A549 (cell line): ENCODE measurements at regions not wholly inside any gene's neighbourhood (a gene's known extent, or its start where the extent isn't known, plus 50 kb on each side); places are given as distances from the start of the nearest gene placed in this dataset.
A peak's percentile ranks its signal among the peaks of the same experiment; 100 is the strongest.

Experiments used
- ATAC-seq, 2 experiments: fragments of 200-7000 bp in 1 of 2; fragments of >200 bp in 1 of 2; cut with Nextera tagmentation in 1 of 2; cut with Tn5 transposase in 1 of 2; 3 replicates each; pipeline versions ENCODE4 v1.8.0 to v1.9.1; 2018 to 2020; ENCODE audit warnings: mild to moderate bottlenecking in 1 of 2, moderate library complexity in 1 of 2
- CTCF ChIA-PET: fragments of 300-600 bp; sonication (Branson Sonifier 250); formaldehyde crosslinking; extraction: SDS; loops from one replicate; lab custom pipeline; 2021; ENCODE audit warnings: antibody characterized with exemption, inconsistent platforms; lab: Yijun Ruan, JAX
- POLR2A ChIA-PET: fragments of 350-600 bp; formaldehyde crosslinking; extraction: SDS; loops from one replicate; lab custom pipeline; 2021; ENCODE audit warnings: antibody characterized with exemption, inconsistent platforms; lab: Yijun Ruan, JAX
- DNase-seq, 2 experiments: peaks; one replicate each; pipeline versions ENCODE4 v3.0.0 to v3.0.0-alpha.2; 2011 to 2016; ENCODE audit warnings: low read depth in 1 of 2, low spot score in 1 of 2
- FAIRE-seq: peaks from 2 replicates; lab custom pipeline; 2011; peaks lifted over from hg19 to GRCh38; lab: Jason Lieb, UNC
- H3K27ac ChIP-seq, 2 experiments: fragments of >200 bp; sonication (Bioruptor Twin); formaldehyde crosslinking; 3 replicates each; pipeline ENCODE4 v1.5.1; 2016 to 2017
- H3K4me1 ChIP-seq: fragments of >200 bp; sonication (Bioruptor Twin); formaldehyde crosslinking; 3 replicates; pipeline ENCODE4 v1.6.1; 2016
- H3K4me2 ChIP-seq: fragments of >200 bp; sonication (Bioruptor Twin); formaldehyde crosslinking; 3 replicates; pipeline ENCODE4 v1.6.1; 2016
- H3K4me3 ChIP-seq: fragments of >200 bp; sonication (Bioruptor Twin); formaldehyde crosslinking; 3 replicates; pipeline ENCODE4 v1.5.1; 2016
- H3K9me3 ChIP-seq: fragments of >200 bp; sonication (Bioruptor Twin); formaldehyde crosslinking; 3 replicates; pipeline ENCODE4 v1.6.1; 2016
- BCL3 ChIP-seq: fragments of >200 bp; sonication (Bioruptor Twin); formaldehyde crosslinking; IDR thresholded peaks from 3 replicates; pipeline ENCODE4 v1.6.1; 2016
- CBX2 ChIP-seq: fragments of 200-600 bp; sonication (generic); IDR thresholded peaks from 2 replicates; pipeline ENCODE4 v1.6.1; 2016; ENCODE audit warnings: low read depth, mild to moderate bottlenecking, borderline replicate concordance
- CEBPB ChIP-seq, 2 experiments: fragments of >200 bp in 1 of 2; sonication (Bioruptor Twin) in 1 of 2; formaldehyde crosslinking in 1 of 2; IDR thresholded peaks; 2 replicates each; pipeline ENCODE4 v1.6.1; 2012 to 2016
- CHD2 ChIP-seq: fragments of 150-350 bp; IDR thresholded peaks from 2 replicates; pipeline ENCODE4 v1.6.1; 2014; ENCODE audit warnings: low read length; ENCODE audit not compliant: partially characterized antibody
- E2F6 ChIP-seq: IDR thresholded peaks from 2 replicates; pipeline ENCODE4 v1.6.1; 2012; ENCODE audit warnings: low read depth, borderline replicate concordance
- EHMT2 ChIP-seq: fragments of 200-600 bp; sonication (generic); IDR thresholded peaks from 2 replicates; pipeline ENCODE4 v1.6.1; 2016; ENCODE audit warnings: antibody characterized with exemption, low read depth, mild to moderate bottlenecking, moderate library complexity
- FOSL2 ChIP-seq, 2 experiments: fragments of 450-650 bp in 1 of 2; fragments of >200 bp in 1 of 2; sonication (Bioruptor Twin) in 1 of 2; formaldehyde crosslinking; IDR thresholded peaks; 2 replicates each; pipeline versions ENCODE4 v1.5.0 to v1.6.1; 2016 to 2020; ENCODE audit warnings: mild to moderate bottlenecking in 1 of 2, moderate library complexity in 1 of 2
- FOXS1 ChIP-seq: fragments of 250-450 bp; sonication (Bioruptor Pico); IDR thresholded peaks from 2 replicates; pipeline ENCODE4 v1.5.0; 2020; ENCODE audit warnings: mild to moderate bottlenecking, moderate library complexity
- GATA3 ChIP-seq: IDR thresholded peaks from 2 replicates; pipeline ENCODE4 v1.6.1; 2012; ENCODE audit warnings: borderline replicate concordance
- HDAC2 ChIP-seq: fragments of 200-600 bp; sonication (generic); IDR thresholded peaks from 2 replicates; pipeline ENCODE4 v1.6.1; 2016
- JUNB ChIP-seq: fragments of >200 bp; sonication (Bioruptor Twin); formaldehyde crosslinking; IDR thresholded peaks from 2 replicates; pipeline ENCODE4 v1.6.1; 2016
- KDM5A ChIP-seq: fragments of 200-600 bp; sonication (generic); IDR thresholded peaks from 2 replicates; pipeline ENCODE4 v1.6.1; 2016; ENCODE audit warnings: antibody characterized with exemption, mild to moderate bottlenecking
- MAFK ChIP-seq: fragments of 450-650 bp; IDR thresholded peaks from 2 replicates; pipeline ENCODE4 v1.6.1; 2014; ENCODE audit not compliant: partially characterized antibody
- MAX ChIP-seq: IDR thresholded peaks from 2 replicates; pipeline ENCODE4 v1.6.1; 2012
- POLR2AphosphoS2 ChIP-seq: conservative IDR thresholded peaks from 2 replicates; pipeline ENCODE4 v1.6.1; 2012; ENCODE audit warnings: low read length, improper control_type of control experiment, inconsistent platforms
- SREBF2 ChIP-seq: fragments of 450-650 bp; IDR thresholded peaks from 2 replicates; pipeline ENCODE4 v1.6.1; 2014; ENCODE audit warnings: mild to moderate bottlenecking, moderate library complexity
- TFCP2L1 ChIP-seq: fragments of 250-450 bp; sonication (Bioruptor Pico); IDR thresholded peaks from 2 replicates; pipeline ENCODE4 v1.5.0; 2021; ENCODE audit warnings: mild to moderate bottlenecking
- USF2 ChIP-seq: fragments of 450-650 bp; IDR thresholded peaks from 2 replicates; pipeline ENCODE4 v1.6.1; 2014; ENCODE audit warnings: antibody characterized with exemption
- ZNF302 ChIP-seq: fragments of 250-450 bp; sonication (Bioruptor Pico); IDR thresholded peaks from 2 replicates; pipeline ENCODE4 v1.9.0; 2021; ENCODE audit warnings: inconsistent platforms, mild to moderate bottlenecking, moderate library complexity
- WGBS: methylation state at CpG from one replicate; pipeline ENCODE4 v1.1.6; 2017; ENCODE audit errors: missing lambda C conversion rate; 5-methylcytosine and 5-hydroxymethylcytosine counted together

GRCh38 chr1:214900590-214900989 is 181.9 kb upstream of the KCNK2 start:
- CTCF ChIA-PET: no interaction called here
- H3K9me3 ChIP-seq: no peaks in the 10 kb centered on the region
- TF ChIP-seq CBX2 (no peak), TFCP2L1 (CRISPR knock-in tag) (no peak), FOXS1 (CRISPR knock-in tag) (no peak)
- no peak overlapping the region for H3K4me2 ChIP-seq
- ATAC-seq (no peak), FAIRE-seq (no peak), DNase-seq (no peak)
- H3K27ac ChIP-seq: peak overlapping the region in 1 of 2 experiments; percentile 65; a peak in 2 of 6 replicates
- POLR2A ChIA-PET: no interaction called here
- peaks cover 35% of the 10 kb centered on the region for H3K4me1 ChIP-seq
- WGBS: 48% methylated on average over 4 of the region's 4 CpGs
- H3K4me3 ChIP-seq: no peak overlapping the region

- FAIRE-seq: no peak
- peaks cover 35% of the 10 kb centered on the region for H3K4me1 ChIP-seq
- peak overlapping the region in 1 of 2 experiments; percentile 56; a peak in 2 of 6 replicates for H3K27ac ChIP-seq
- CTCF ChIA-PET: no interaction called here
- ATAC-seq: peak; percentile 65 to 80
- H3K9me3 ChIP-seq: no peaks in the 10 kb centered on the region
- H3K4me3 ChIP-seq: no peak overlapping the region
- POLR2A ChIA-PET: no interaction called here
- peak overlapping the region; percentile 59 for H3K4me2 ChIP-seq
- WGBS: 21% methylated on average over 2 of the region's 2 CpGs
- peak in 1 of 2 experiments; percentile 15 for DNase-seq
- TF ChIP-seq ZNF302 (CRISPR knock-in tag) (no peak), POLR2AphosphoS2 (no peak), JUNB (peak; percentile 17; the same call in 1 of the 2 replicates), EHMT2 (no peak), FOSL2 (IDR thresholded peaks at IDR 0.05) (no peak), FOSL2 (CRISPR knock-in tag; IDR thresholded peaks at IDR 0.05) (peak; percentile 46; the same call in 1 of the 2 replicates)
- TF ChIP-seq, all 56 proteins: peak for 2
Observed at GRCh38 chr1:214901718-214902117, 180.8 kb upstream of the KCNK2 start.

- Histone ChIP-seq H3K4me1 (peaks cover 35% of the 10 kb centered on the region), H3K4me3 (no peak overlapping the region), H3K9me3 (no peaks in the 10 kb centered on the region), H3K4me2 (peak overlapping the region; percentile 59), H3K27ac (peak overlapping the region in 1 of 2 experiments; percentile 65; a peak in 2 of 6 replicates)
- DNase-seq (no peak), ATAC-seq (peak; percentile 37 to 51; a peak in 1 of 6 replicates), FAIRE-seq (peak; percentile 59)
- TF ChIP-seq GATA3: no peak
- TF ChIP-seq MAFK: no peak
- TF ChIP-seq CEBPB (IDR thresholded peaks at IDR 0.05): peak in 1 of 2 experiments; percentile 42; a peak in 2 of 4 replicates
- TF ChIP-seq E2F6: no peak
- no peak for TF ChIP-seq USF2
- TF ChIP-seq KDM5A: no peak
- TF ChIP-seq FOSL2 (IDR thresholded peaks at IDR 0.05): no peak
- peak; percentile 47 for TF ChIP-seq FOSL2 (CRISPR knock-in tag; IDR thresholded peaks at IDR 0.05)
- 0 out of 2 replicates have a peak, but pooled peaks have one; percentile 28 for TF ChIP-seq JUNB
- no peak for TF ChIP-seq HDAC2
- no peak for TF ChIP-seq POLR2AphosphoS2
- no peak for TF ChIP-seq SREBF2
- TF ChIP-seq CHD2: no peak
- no peak for TF ChIP-seq BCL3
- TF ChIP-seq EHMT2: no peak
- TF ChIP-seq MAX: no peak
- POLR2A ChIA-PET: no interaction called here
- WGBS: 15% methylated on average over 2 of the region's 2 CpGs
- CTCF ChIA-PET: no interaction called here
Observed at GRCh38 chr1:214902636-214903320, 179.8 kb upstream of the KCNK2 start.
